HG03439 (cell line): ENCODE measurements at regions not wholly inside any gene's neighbourhood (a gene's known extent, or its start where the extent isn't known, plus 50 kb on each side); places are given as distances from the start of the nearest gene placed in this dataset.

Experiments
- ATAC-seq: cut with Tn5 transposase; IDR thresholded peaks from one replicate; pipeline ENCODE4 v1.9.1; 2021; ENCODE audit warnings: mild to moderate bottlenecking, moderate library complexity; ENCODE audit not compliant: unreplicated experiment

DNA sequence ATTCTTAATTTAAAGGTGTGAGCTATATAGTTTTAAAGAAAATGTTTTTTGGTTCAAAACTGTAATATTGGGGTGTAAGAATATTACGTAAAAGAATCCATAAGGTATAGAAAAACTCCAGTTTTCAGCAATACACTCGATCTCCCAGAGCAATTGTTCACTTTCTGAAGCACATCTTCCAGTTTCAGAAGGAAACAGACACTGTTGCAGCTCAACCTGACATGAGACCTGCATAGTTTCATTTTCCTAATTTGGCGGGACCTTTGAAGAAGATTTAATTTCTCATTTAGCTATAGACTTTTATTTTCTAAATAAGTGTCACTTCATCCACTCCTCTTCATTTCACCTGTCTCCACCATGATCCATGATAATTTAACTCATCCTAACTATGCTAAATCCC is 281.5 kb downstream of the HTR1B start:
- ATAC-seq: no peak

- ATAC-seq: no peak
Measured at GRCh38 chr6:77180326-77180725, 283.0 kb downstream of the HTR1B start.

DNA sequence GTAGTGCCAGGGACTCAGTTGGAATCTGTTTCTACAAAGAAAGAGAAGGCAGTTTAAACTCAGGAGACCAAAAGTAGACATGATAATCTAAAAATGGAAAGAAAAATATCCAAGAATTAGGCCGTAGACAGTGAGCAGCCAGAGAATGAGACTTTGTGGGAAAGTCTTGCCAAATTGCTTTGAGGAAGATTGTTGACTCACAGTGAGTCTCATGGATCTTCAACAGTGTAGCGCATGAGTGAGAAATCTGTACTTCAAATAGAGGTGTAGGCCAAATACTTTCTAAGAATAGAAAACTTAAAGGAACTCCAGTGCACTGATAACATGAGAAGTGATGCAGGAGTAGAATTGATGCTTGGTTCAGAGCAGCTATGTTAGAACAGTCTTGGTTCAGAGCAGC is 284.5 kb downstream of the HTR1B start:
- ATAC-seq: no peak

DNA sequence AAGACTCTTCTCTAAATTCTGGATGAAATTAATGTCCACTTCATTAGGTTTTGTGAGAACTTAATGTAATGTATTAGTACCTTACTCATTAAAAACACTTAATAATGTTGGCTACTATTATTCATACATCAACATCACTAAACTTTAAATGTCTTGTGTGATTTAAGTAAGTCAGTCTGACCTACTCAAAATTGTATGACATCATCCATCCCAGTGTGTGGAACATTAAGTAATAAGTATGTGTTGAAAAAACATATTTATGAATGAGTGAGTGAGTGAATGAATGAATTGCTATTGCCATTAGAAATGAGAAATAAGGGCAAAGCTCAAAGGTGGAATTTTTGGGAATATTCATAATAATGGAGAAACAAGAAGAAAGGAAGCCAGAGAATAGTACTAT is 285.8 kb downstream of the HTR1B start:
- no peak for ATAC-seq

- ATAC-seq: no peak
Measured at GRCh38 chr6:77173472-77174074, 289.7 kb downstream of the HTR1B start.

DNA sequence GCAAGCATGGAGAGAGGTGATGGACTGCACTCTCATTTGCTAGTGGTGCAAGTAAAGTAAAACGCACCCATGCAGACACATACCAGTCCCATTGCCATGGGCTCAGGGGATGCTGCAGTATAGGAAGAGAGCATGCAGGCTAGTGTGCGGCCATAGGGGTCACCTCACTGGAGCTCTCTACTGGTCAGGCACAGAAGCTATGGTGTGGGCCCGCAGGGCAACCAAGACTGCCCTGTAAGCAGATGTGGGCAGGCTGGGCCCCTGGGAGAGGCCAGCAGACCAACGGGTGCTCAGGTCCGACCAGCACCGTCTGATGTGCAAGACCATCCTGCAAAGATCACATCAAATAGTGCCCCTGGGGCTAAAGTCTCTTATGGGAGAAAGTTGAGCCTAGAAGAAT is 290.7 kb downstream of the HTR1B start:
- no peak for ATAC-seq

DNA sequence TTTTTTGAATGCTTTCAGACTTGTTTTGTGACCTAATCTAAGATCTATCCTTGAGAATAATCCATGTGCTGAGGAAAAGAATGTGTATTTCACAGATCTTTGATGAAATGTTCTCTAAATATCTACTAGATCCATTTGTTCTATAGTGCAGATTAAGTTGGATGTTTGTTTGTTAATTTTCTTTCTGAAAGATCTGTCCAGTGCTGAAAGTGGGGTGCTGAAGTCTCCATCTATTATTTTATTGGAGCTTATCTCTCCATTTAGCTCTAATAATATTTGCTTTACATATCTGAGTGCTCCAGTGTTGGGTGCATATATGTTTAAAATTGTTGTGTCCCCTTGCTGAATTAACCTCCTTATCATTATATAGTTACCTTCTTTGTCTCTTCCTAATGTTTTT is 303.6 kb downstream of the HTR1B start:
- no peak for ATAC-seq

- ATAC-seq: no peak
Measured at GRCh38 chr6:77151241-77151640, 312.1 kb downstream of the HTR1B start.

- no peak for ATAC-seq
Measured at GRCh38 chr6:77150736-77151135, 312.6 kb downstream of the HTR1B start.

GRCh38 chr6:77145244-77145643 is 318.0 kb downstream of the HTR1B start:
- ATAC-seq: no peak

- no peak for ATAC-seq
Measured at GRCh38 chr6:77143659-77144447, 319.4 kb downstream of the HTR1B start.

GRCh38 chr6:77136086-77136485 is 327.2 kb downstream of the HTR1B start:
- no peak for ATAC-seq

GRCh38 chr6:77133031-77133430 is 330.3 kb downstream of the HTR1B start:
- no peak for ATAC-seq

DNA sequence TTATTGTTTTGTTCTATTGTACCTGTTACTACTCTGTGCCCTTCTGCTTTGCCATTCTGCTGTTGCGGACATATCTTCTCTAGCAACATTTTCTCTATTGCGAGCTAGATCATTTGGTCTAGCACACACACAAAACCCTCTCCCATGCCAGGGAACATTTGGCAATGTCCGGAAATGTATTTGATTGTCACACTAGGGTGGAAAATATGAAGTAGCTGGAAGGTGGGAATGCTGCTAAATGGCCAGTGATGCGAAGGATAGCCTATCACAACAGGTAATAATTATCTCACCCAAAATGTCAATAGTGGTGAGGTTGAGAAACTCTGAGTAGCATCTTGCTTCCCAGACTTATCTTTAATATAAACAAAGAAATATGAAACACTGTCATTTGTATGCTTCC is 331.9 kb downstream of the HTR1B start:
- ATAC-seq: no peak

- no peak for ATAC-seq
Measured at GRCh38 chr6:77124604-77125003, 338.7 kb downstream of the HTR1B start.

- no peak for ATAC-seq
Measured at GRCh38 chr6:77123527-77123926, 339.8 kb downstream of the HTR1B start.

DNA sequence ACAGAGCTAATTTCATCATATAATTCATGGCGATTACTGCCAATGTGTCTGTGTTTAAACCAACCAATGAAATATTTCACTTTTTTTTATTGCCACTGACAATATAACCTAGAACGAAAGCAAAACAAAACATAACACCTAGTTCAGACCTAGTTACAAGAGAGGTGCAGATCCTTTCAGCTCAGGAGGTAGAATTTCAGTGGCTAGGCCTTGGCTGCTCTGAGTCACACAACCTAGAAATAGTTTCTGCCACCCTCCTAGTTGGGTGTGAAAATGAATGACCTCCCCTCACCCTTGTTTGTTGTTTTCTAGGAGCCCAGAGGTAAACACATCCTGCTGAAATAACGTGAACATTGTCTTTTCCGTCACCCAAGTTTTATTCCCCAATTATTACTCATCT is 356.3 kb downstream of the HTR1B start:
- no peak for ATAC-seq

DNA sequence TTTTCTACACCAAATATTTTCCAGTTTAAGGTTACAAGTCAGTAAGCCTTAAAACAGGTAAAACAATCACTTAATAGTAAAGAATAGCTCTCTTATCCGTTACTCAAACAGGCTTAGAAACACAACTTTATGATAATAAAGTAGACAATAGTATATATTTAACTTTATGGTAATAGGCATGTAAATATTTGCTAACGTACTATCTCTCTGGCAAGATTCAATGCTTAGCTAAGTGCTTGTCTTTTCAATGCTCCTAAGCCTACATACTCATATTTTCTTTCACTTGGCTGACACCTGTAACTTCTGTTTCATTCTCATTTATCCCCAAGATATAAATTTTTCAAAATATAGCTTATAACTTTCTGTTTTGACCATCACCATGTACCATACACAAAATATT is 358.2 kb downstream of the HTR1B start:
- no peak for ATAC-seq

DNA sequence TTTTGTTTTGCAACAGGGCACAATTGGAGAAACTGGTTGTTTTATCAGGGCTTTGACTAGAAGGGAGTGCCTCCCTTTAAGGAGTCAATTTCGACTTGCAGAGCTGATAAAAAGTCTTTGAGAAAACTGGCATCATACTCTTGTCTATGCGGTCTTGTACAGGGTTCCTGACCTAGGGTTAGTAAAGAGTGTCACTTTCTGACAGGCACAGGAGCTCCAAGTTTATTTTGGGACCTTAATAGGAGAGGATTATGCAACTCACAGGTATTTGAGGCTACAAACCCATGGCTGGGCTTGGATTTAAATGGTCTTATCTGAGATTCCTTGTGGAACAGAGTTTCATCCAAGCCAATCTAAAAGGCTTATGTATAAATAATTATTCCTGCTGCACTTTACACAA is 365.4 kb downstream of the HTR1B start:
- no peak for ATAC-seq

GRCh38 chr6:77095936-77096627 is 367.2 kb downstream of the HTR1B start:
- no peak for ATAC-seq

- ATAC-seq: no peak
Measured at GRCh38 chr6:77094821-77095220, 368.5 kb downstream of the HTR1B start.

DNA sequence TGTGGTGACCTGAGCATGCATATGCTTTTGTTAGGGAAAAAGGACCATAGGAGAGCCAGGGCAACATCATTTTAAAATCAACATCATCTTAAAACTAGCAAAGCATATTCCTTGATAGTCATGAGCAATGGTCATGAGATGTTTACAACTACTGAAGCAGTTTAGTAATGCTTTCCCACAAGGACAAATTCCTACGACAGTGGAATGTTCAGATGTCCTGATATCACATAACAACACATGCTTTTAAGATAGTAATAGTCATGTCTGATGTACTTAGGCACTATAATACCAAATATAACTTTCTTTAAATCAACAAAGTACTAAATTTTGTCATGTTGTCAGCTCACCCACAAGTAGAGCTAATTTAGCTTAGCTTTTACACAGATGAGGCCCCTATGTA is 370.3 kb downstream of the HTR1B start:
- ATAC-seq: no peak
